ENCODE measurements at regions not wholly inside any gene's neighbourhood (a gene's known extent, or its start where the extent isn't known, plus 50 kb on each side); places are given as distances from the start of the nearest gene placed in this dataset.

DNA sequence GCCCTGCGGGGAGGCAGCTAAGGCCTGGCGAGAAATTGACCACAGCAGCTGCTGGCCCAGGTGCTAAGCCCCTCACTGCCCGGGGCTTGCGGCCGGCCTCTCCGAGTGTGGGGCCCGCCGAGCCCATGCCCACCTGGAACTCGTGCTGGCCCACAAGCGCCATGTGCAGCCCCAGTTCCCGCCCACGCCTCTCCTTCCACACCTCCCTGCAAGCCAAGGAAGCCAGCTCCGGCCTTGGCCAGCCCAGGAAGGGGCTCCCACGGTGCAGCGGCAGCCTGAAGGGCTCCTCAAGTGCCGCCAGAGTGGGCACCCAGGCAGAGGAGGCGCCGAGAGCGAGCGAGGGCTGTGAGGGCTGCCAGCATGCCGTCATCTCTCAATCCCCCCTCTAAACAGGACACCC lies 304.6 kb upstream of the FAM98A start:
- TF ChIP-seq, protein P1, sequence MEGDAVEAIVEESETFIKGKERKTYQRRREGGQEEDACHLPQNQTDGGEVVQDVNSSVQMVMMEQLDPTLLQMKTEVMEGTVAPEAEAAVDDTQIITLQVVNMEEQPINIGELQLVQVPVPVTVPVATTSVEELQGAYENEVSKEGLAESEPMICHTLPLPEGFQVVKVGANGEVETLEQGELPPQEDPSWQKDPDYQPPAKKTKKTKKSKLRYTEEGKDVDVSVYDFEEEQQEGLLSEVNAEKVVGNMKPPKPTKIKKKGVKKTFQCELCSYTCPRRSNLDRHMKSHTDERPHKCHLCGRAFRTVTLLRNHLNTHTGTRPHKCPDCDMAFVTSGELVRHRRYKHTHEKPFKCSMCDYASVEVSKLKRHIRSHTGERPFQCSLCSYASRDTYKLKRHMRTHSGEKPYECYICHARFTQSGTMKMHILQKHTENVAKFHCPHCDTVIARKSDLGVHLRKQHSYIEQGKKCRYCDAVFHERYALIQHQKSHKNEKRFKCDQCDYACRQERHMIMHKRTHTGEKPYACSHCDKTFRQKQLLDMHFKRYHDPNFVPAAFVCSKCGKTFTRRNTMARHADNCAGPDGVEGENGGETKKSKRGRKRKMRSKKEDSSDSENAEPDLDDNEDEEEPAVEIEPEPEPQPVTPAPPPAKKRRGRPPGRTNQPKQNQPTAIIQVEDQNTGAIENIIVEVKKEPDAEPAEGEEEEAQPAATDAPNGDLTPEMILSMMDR (IDR thresholded peaks at IDR 0.05), result no peak
- TF ChIP-seq POLR2A (IDR thresholded peaks at IDR 0.05), result no peak
